Muscle layer of duodenum (tissue), 2 donors: ENCODE measurements at regions not wholly inside any gene's neighbourhood (a gene's known extent, or its start where the extent isn't known, plus 50 kb on each side); places are given as distances from the start of the nearest gene placed in this dataset.

Source experiments
- H3K27ac ChIP-seq: one replicate; pipeline ENCODE4 v1.7.0; 2013; ENCODE audit warnings: mild to moderate bottlenecking, low read length
- H3K27me3 ChIP-seq: one replicate; pipeline ENCODE4 v1.7.0; 2013; ENCODE audit warnings: low read depth, mild to moderate bottlenecking, control low read depth, low read length
- H3K36me3 ChIP-seq, 2 donors: one replicate each; pipeline ENCODE4 v1.7.0; 2013; ENCODE audit warnings: low read length in 2 of 2, control low read depth in 1 of 2, mild to moderate bottlenecking in 1 of 2; ENCODE audit not compliant: insufficient read depth in 2 of 2, control insufficient read depth in 1 of 2
- H3K4me1 ChIP-seq, 2 donors: one replicate each; pipeline ENCODE4 v1.7.0; 2013; ENCODE audit warnings: low read length in 2 of 2, mild to moderate bottlenecking in 2 of 2, control low read depth in 1 of 2, moderate library complexity in 1 of 2; ENCODE audit not compliant: insufficient read depth in 2 of 2, control insufficient read depth in 1 of 2
- H3K4me3 ChIP-seq, 2 donors: one replicate each; pipeline ENCODE4 v1.7.0; 2013; ENCODE audit warnings: low read length in 2 of 2, low read depth in 1 of 2, mild to moderate bottlenecking in 1 of 2
- H3K9me3 ChIP-seq, 2 donors: one replicate each; pipeline ENCODE4 v1.7.0; 2013; ENCODE audit warnings: low read length in 2 of 2, control low read depth in 1 of 2, mild to moderate bottlenecking in 1 of 2; ENCODE audit not compliant: control insufficient read depth in 1 of 2
- donor health status: healthy.

DNA sequence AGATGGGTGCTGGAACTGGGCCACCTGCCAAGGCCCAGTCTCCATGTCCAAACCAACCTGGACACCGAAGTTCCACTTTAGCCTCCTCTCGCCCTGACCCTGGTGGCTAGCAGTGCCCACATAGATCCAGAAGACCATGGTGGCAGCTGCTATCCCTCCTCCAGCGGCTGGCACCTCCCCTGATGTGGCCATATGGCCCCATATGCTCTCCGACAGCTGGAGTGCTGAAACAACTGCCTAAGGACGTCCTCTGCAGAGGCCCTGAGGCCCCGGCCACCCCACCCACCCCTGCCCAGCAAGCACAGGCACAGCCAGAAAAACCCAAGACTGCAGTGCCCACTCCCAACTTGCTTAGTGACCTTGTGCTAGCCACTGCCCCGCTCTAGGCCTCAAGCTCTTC lies 182.3 kb upstream of the LINGO1 start:
- Histone ChIP-seq H3K9me3 (no peaks in the 10 kb centered on the region), H3K4me3 (no peak overlapping the region), H3K36me3 (no peaks in the 10 kb centered on the region), H3K27ac (no peak overlapping the region), H3K4me1 (peaks cover 0 to 9% of the 10 kb centered on the region in 2 donors), H3K27me3 (peaks cover 21% of the 10 kb centered on the region)

DNA sequence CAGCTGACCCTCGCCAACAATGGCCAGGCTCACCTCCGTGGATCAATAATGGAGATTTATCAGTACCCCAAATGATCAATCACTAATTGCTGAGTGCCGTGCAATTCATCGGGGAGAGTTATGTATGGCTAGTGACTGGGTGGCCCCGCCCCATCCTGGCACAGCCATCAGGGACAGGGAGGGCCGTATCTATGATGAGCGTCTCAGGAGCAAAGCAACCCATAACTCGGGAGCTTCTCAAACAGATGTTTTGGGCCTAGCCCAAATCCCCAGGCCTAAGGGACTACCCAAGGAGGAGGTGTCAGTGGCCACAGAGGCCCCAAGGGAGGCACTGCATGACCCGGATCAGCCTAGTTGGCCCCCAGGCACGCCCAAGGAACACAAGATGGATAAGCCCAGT lies 180.0 kb upstream of the LINGO1 start:
- H3K27ac ChIP-seq: no peak overlapping the region
- H3K27me3 ChIP-seq: peaks cover 11% of the 10 kb centered on the region
- no peaks in the 10 kb centered on the region for H3K4me1 ChIP-seq
- H3K36me3 ChIP-seq: no peaks in the 10 kb centered on the region
- no peak overlapping the region for H3K4me3 ChIP-seq
- H3K9me3 ChIP-seq: no peaks in the 10 kb centered on the region

DNA sequence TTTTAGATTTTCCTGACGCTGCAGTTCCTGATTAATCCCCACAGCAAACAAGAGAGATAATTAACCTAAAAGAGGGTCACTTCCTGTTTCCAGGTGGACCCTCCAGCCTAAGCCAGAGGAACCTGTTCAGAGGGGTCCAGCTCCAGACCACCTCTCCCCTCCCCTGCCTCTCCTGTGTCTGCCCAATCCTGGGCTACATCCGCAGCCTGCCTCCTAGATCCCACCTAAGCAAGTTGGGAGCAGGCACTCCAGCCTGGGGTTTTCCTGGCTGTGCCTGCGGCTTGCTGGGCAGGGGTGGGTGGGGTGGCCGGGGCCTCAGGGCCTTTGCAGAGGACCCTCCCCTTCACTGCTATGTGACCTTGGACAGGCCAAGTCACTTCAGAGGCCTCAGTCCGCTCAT lies 178.6 kb upstream of the LINGO1 start:
- Histone ChIP-seq H3K4me1 (no peaks in the 10 kb centered on the region), H3K4me3 (no peak overlapping the region), H3K27me3 (peaks cover 5% of the 10 kb centered on the region), H3K9me3 (no peaks in the 10 kb centered on the region), H3K27ac (no peak overlapping the region), H3K36me3 (no peaks in the 10 kb centered on the region)

DNA sequence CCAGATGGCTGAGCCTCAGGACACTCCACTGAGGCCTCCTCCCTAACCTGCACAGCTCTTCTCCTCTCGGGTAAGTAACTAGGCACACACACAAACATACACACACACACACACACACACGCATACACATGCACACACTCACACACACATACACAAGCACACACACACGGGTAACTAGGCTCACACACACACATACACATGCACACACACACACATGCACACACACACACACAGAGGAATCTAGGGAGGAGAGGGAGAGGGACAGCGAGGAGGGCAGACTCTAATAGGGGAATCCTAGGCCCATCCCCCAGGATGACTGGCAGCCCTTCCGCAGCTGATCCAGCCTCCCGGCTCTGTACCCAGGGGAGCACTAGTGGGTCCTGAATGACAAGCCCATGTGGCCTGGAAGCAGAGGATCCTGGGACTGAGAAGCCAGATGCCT lies 177.4 kb upstream of the LINGO1 start:
- Histone ChIP-seq H3K27me3 (peaks cover 5% of the 10 kb centered on the region), H3K4me1 (no peaks in the 10 kb centered on the region), H3K27ac (no peak overlapping the region), H3K4me3 (no peak overlapping the region), H3K9me3 (no peaks in the 10 kb centered on the region), H3K36me3 (no peaks in the 10 kb centered on the region)

DNA sequence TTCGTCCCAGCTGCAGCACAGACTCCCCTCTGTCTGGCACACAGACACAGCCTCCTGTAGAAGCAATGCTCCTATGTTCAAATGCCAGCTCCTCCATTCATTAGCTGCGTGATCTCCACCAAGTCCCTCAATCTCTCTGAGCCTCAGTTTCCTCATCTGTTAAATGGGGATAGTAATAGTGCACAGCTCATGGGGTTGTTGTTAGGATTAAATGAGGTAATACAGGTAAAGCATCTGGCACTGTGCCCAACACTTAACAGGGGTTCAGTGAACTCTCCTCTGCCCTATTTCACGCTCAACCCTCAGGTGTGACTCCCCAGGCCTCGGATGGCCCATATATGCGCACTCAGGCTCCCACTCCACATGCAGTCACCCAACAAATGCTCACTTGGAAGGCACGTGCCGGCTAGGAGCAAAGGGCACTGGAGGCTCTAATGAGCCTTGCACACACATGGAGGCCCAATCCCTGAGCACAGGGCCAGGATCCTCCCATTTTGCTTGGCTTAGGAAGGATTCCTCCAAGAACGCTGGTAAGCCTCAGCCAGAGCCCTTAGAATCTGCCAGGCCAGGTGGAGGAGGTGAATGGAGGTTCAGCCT lies 176.0 kb upstream of the LINGO1 start:
- Histone ChIP-seq H3K9me3 (no peaks in the 10 kb centered on the region), H3K27me3 (no peaks in the 10 kb centered on the region), H3K4me1 (no peaks in the 10 kb centered on the region), H3K4me3 (no peak overlapping the region), H3K36me3 (no peaks in the 10 kb centered on the region), H3K27ac (no peak overlapping the region)

DNA sequence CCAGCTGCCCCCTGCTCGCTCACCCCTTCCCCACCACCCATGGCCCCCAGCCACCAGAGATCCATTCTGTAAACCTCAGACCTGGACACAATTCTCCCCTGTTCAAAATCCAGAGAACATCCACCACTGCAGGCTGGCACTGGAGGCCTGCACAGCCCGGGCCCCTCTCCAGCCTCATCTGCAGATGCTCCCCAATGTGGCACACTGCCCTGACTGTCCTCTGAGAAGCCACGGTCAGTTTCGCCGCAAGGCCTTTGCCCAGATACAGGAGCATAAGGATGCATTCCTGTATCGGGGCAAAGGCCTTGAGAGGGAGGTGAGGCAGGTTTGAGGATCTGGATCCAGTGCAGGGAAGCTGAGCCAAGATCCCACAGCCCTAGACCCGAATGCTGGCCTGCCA lies 175.4 kb upstream of the LINGO1 start:
- Histone ChIP-seq H3K36me3 (no peaks in the 10 kb centered on the region), H3K27ac (no peak overlapping the region), H3K4me3 (no peak overlapping the region), H3K9me3 (no peaks in the 10 kb centered on the region), H3K4me1 (no peaks in the 10 kb centered on the region), H3K27me3 (no peaks in the 10 kb centered on the region)

DNA sequence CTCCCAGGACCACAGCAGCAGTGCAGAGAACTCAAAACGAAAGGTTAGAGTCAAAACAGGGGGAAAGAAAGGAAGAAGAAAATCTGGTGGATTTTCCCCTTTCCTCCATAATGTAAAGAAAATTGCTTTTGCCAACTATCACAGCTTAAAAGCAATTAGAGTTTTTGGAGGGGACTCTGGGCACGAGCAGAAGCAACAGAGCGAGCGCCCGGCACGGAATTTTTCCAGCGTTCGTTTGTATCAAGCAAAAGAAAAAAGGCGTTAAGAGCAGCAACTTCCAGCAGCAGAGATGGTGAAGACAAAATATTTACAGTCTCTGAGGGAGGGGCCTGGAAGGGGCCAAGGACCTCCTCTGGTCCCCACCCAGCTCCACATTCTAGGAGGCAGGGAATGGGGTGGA lies 174.9 kb upstream of the LINGO1 start:
- no peak overlapping the region for H3K4me3 ChIP-seq
- H3K9me3 ChIP-seq: no peaks in the 10 kb centered on the region
- H3K27me3 ChIP-seq: no peaks in the 10 kb centered on the region
- no peaks in the 10 kb centered on the region for H3K36me3 ChIP-seq
- no peak overlapping the region for H3K27ac ChIP-seq
- H3K4me1 ChIP-seq: no peaks in the 10 kb centered on the region

DNA sequence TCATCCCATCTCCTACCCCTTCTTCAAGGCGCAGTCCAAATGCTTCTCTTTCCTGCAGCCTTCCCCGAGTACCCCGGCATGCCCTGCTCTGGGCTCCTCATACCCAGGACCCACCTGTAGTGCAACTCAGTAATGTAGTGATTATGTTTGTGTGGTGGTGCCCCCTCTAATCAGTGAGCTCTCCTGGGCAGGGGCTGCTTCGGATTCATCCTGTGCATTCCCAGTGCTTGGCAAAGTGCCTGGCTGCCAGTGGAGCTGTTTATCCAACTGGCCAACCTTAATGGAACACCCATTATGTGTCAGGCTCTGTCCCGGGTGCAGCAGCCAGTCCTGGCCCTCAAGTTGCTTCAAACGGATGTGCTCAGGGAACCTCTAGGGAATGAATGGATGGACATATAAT lies 174.4 kb upstream of the LINGO1 start:
- H3K36me3 ChIP-seq: no peaks in the 10 kb centered on the region
- H3K4me3 ChIP-seq: no peak overlapping the region
- no peaks in the 10 kb centered on the region for H3K9me3 ChIP-seq

DNA sequence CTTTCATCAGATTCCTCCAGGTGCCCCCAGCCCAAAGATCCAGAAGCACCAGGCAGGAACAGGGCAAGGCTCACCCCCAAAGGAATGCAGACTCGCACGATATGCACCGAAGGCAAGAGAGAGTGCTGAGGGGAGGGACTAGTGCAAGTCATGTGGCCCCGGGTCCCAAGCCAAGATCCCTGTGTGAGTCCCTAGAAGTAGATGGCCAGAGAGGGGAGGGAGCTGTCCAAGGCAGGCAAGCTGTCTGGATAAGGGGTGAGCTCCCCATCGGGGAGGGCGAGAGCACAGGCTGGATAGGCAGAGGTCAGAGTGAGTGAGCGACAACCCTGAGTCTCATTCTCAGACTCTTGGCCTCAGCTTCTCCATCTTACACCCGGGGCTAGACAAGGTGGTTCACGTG lies 171.5 kb upstream of the LINGO1 start:
- no peaks in the 10 kb centered on the region for H3K9me3 ChIP-seq
- no peaks in the 10 kb centered on the region for H3K4me1 ChIP-seq
- no peak overlapping the region for H3K27ac ChIP-seq
- no peaks in the 10 kb centered on the region for H3K27me3 ChIP-seq
- no peaks in the 10 kb centered on the region for H3K36me3 ChIP-seq
- H3K4me3 ChIP-seq: no peak overlapping the region

More for the DNA sequence above, 174.4 kb upstream of the LINGO1 start:
- Histone ChIP-seq H3K27me3 (no peaks in the 10 kb centered on the region), H3K4me1 (no peaks in the 10 kb centered on the region), H3K27ac (no peak overlapping the region)

DNA sequence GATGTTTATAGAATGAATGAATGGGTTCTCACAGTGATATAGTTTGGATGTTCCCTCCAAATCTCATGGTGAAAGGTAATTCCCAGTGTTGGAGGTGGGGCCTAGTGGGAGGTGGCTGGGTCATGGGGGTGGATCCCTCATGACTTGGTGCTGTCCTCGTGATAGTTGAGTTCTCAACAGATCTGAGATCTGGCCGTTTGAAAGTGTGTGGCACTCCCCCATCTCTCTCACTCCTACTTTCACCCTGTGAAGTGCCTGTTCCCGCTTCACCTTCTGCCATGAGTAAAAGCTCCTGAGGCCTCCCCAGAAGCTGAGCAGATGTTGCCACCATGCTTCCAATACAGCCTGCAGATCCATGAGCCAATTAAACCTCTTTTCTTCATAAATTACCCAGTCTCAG lies 170.8 kb upstream of the LINGO1 start:
- H3K27me3 ChIP-seq: no peaks in the 10 kb centered on the region
- no peak overlapping the region for H3K4me3 ChIP-seq
- H3K27ac ChIP-seq: no peak overlapping the region
- H3K36me3 ChIP-seq: no peaks in the 10 kb centered on the region
- no peaks in the 10 kb centered on the region for H3K4me1 ChIP-seq
- H3K9me3 ChIP-seq: no peaks in the 10 kb centered on the region

DNA sequence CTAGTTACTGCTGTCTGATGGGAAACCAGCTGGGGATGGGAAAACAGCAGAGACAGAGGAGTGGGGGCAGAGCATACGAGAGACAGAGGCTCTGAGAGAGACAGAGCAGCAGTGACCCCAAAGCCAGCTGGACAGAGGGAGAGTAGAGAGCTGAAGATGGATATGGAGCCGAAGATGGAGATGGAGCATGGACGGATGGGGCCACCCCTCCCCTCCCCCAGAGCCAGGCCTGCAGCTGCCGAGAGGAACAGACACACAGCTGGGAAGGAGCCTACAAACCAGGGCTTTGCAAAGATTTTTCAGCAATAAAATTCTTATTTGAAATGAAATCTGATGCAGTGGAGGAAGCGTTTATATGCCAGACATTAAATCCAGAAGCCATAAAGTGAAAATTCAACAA lies 167.6 kb upstream of the LINGO1 start:
- H3K36me3 ChIP-seq: no peaks in the 10 kb centered on the region
- no peaks in the 10 kb centered on the region for H3K27me3 ChIP-seq
- no peak overlapping the region for H3K27ac ChIP-seq
- no peak overlapping the region for H3K4me3 ChIP-seq
- H3K9me3 ChIP-seq: no peaks in the 10 kb centered on the region
- no peaks in the 10 kb centered on the region for H3K4me1 ChIP-seq

DNA sequence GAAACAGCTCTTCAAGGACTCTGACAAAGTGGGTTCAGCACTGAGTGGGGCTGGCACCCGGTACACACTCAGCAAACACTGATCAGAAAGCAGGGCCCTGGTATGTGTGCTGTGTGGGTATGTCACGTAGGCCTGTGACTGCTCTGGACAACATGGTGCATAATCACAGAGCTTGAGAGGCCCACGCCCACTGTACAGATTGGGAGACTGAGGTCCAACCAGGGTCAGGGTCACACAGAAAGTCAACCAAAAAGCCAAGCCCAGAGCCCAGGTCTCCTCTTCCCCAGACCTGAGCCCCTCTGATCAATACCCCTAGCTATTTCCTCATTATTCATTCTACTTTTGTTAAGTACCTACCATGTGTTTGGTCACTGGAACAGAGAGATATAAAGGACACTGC lies 166.1 kb upstream of the LINGO1 start:
- no peaks in the 10 kb centered on the region for H3K36me3 ChIP-seq
- no peaks in the 10 kb centered on the region for H3K4me1 ChIP-seq
- H3K27me3 ChIP-seq: no peaks in the 10 kb centered on the region
- H3K4me3 ChIP-seq: no peak overlapping the region
- H3K27ac ChIP-seq: no peak overlapping the region
- no peaks in the 10 kb centered on the region for H3K9me3 ChIP-seq
